ENCODE measurements at regions not wholly inside any gene's neighbourhood (a gene's known extent, or its start where the extent isn't known, plus 50 kb on each side); places are given as distances from the start of the nearest gene placed in this dataset.

DNA sequence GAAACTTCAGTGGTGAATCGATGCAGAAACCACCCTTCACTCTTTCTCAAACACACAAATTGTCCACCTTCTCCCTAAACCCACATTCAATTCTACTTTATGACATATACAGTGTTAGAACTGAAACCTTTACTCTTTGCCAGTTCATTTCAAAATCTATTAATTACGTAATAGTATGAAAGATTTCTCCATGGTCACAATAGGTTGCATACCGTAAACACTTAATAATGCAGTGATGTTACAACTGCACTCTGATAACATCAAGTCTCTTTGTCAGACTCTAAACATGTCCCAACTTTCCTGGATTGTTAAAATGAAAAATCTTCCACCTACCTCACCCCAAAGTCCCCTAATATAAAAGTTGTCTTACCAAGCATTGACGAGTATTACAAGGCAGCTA is 111.8 kb upstream of the PROK2 start:
- TF ChIP-seq CTCF (IDR thresholded peaks at IDR 0.05; ENCODE audit: insufficient read depth, low read depth, low read length) (no peak), EZH2 (IDR thresholded peaks at IDR 0.05; ENCODE audit: insufficient read depth, low read length) (no peak)

Data from astrocyte (in vitro differentiated cells and primary cell).